ENCODE measurements at regions not wholly inside any gene's neighbourhood (a gene's known extent, or its start where the extent isn't known, plus 50 kb on each side); places are given as distances from the start of the nearest gene placed in this dataset.

- no peaks in the 10 kb centered on the region for H3K27me3 ChIP-seq
- no peak overlapping the region for H3K4me3 ChIP-seq
- H3K9me2 ChIP-seq (replicated peaks; ENCODE audit: insufficient read depth) = no peaks in the 10 kb centered on the region
- H3K4me2 ChIP-seq = no peak overlapping the region
- H3K9me3 ChIP-seq (ENCODE audit: low read depth) = no peaks in the 10 kb centered on the region
- H3K79me2 ChIP-seq = no peaks in the 10 kb centered on the region
- H2AFZ ChIP-seq = no peak overlapping the region
- no peak overlapping the region for H3K27ac ChIP-seq
- DNase-seq (ENCODE audit: low spot score) = no peak
- TF ChIP-seq EZH2phosphoT487 (IDR thresholded peaks at IDR 0.05; ENCODE audit: low read depth, severe bottlenecking, unreplicated experiment) (no peak), CTCF (IDR thresholded peaks at IDR 0.05; ENCODE audit: poor library complexity) (no peak), EZH2 (IDR thresholded peaks at IDR 0.05; ENCODE audit: borderline replicate concordance) (no peak)
- H3K36me3 ChIP-seq (replicated peaks; ENCODE audit: insufficient read depth, low read depth) = no peaks in the 10 kb centered on the region
- H4K20me1 ChIP-seq (ENCODE audit: insufficient read depth, poor library complexity, severe bottlenecking) = no peaks in the 10 kb centered on the region
- no peaks in the 10 kb centered on the region for H3K4me1 ChIP-seq (ENCODE audit: insufficient read depth)
- 100% methylated on average over 2 of the region's 2 CpGs for WGBS (ENCODE audit: low lambda C conversion rate, missing lambda C conversion rate)
These were observed 191.1 kb upstream of the B3GALT2 start for GRCh38 chr1:193377472-193377871.

GRCh38 chr1:193372553-193372952 lies 186.1 kb upstream of the B3GALT2 start:
- H3K36me3 ChIP-seq (replicated peaks; ENCODE audit: insufficient read depth, low read depth) = no peaks in the 10 kb centered on the region
- no peaks in the 10 kb centered on the region for H3K9me3 ChIP-seq (ENCODE audit: low read depth)
- 91% methylated on average over 2 of the region's 2 CpGs for WGBS (ENCODE audit: low lambda C conversion rate, missing lambda C conversion rate)
- no peaks in the 10 kb centered on the region for H3K4me1 ChIP-seq (ENCODE audit: insufficient read depth)
- H4K20me1 ChIP-seq (ENCODE audit: insufficient read depth, poor library complexity, severe bottlenecking) = no peaks in the 10 kb centered on the region
- H2AFZ ChIP-seq = no peak overlapping the region
- no peaks in the 10 kb centered on the region for H3K9me2 ChIP-seq (replicated peaks; ENCODE audit: insufficient read depth)
- DNase-seq (ENCODE audit: low spot score) = no peak
- no peak overlapping the region for H3K27ac ChIP-seq
- H3K4me3 ChIP-seq = no peak overlapping the region
- no peaks in the 10 kb centered on the region for H3K79me2 ChIP-seq
- TF ChIP-seq CTCF (IDR thresholded peaks at IDR 0.05; ENCODE audit: poor library complexity) = no peak
- no peak for TF ChIP-seq EZH2phosphoT487 (IDR thresholded peaks at IDR 0.05; ENCODE audit: low read depth, severe bottlenecking, unreplicated experiment)
- no peak for TF ChIP-seq EZH2 (IDR thresholded peaks at IDR 0.05; ENCODE audit: borderline replicate concordance)
- no peaks in the 10 kb centered on the region for H3K27me3 ChIP-seq
- no peak overlapping the region for H3K4me2 ChIP-seq

GRCh38 chr1:193368302-193368701 lies 181.9 kb upstream of the B3GALT2 start:
- TF ChIP-seq EZH2phosphoT487 (IDR thresholded peaks at IDR 0.05; ENCODE audit: low read depth, severe bottlenecking, unreplicated experiment) (no peak), CTCF (IDR thresholded peaks at IDR 0.05; ENCODE audit: poor library complexity) (no peak), EZH2 (IDR thresholded peaks at IDR 0.05; ENCODE audit: borderline replicate concordance) (no peak)
- no peaks in the 10 kb centered on the region for H3K9me2 ChIP-seq (replicated peaks; ENCODE audit: insufficient read depth)
- H3K27ac ChIP-seq = no peak overlapping the region
- no peaks in the 10 kb centered on the region for H4K20me1 ChIP-seq (ENCODE audit: insufficient read depth, poor library complexity, severe bottlenecking)
- H3K36me3 ChIP-seq (replicated peaks; ENCODE audit: insufficient read depth, low read depth) = no peaks in the 10 kb centered on the region
- H3K9me3 ChIP-seq (ENCODE audit: low read depth) = no peaks in the 10 kb centered on the region
- H3K4me3 ChIP-seq = no peak overlapping the region
- WGBS (ENCODE audit: low lambda C conversion rate, missing lambda C conversion rate) = 79% methylated on average over 5 of the region's 5 CpGs
- H2AFZ ChIP-seq = no peak overlapping the region
- H3K27me3 ChIP-seq = no peaks in the 10 kb centered on the region
- no peaks in the 10 kb centered on the region for H3K4me1 ChIP-seq (ENCODE audit: insufficient read depth)
- DNase-seq (ENCODE audit: low spot score) = no peak
- H3K79me2 ChIP-seq = no peaks in the 10 kb centered on the region
- no peak overlapping the region for H3K4me2 ChIP-seq

- 63% methylated on average over 1 of the region's 1 CpG for WGBS (ENCODE audit: low lambda C conversion rate, missing lambda C conversion rate)
- no peak overlapping the region for H3K27ac ChIP-seq
- H3K4me3 ChIP-seq = no peak overlapping the region
- no peaks in the 10 kb centered on the region for H3K36me3 ChIP-seq (replicated peaks; ENCODE audit: insufficient read depth, low read depth)
- no peaks in the 10 kb centered on the region for H3K79me2 ChIP-seq
- no peak overlapping the region for H2AFZ ChIP-seq
- no peak for TF ChIP-seq CTCF (IDR thresholded peaks at IDR 0.05; ENCODE audit: poor library complexity)
- no peak for TF ChIP-seq EZH2 (IDR thresholded peaks at IDR 0.05; ENCODE audit: borderline replicate concordance)
- no peak for TF ChIP-seq EZH2phosphoT487 (IDR thresholded peaks at IDR 0.05; ENCODE audit: low read depth, severe bottlenecking, unreplicated experiment)
- no peak overlapping the region for H3K4me2 ChIP-seq
- DNase-seq (ENCODE audit: low spot score) = no peak
- H3K9me3 ChIP-seq (ENCODE audit: low read depth) = no peaks in the 10 kb centered on the region
- H4K20me1 ChIP-seq (ENCODE audit: insufficient read depth, poor library complexity, severe bottlenecking) = no peaks in the 10 kb centered on the region
- no peaks in the 10 kb centered on the region for H3K9me2 ChIP-seq (replicated peaks; ENCODE audit: insufficient read depth)
- H3K4me1 ChIP-seq (ENCODE audit: insufficient read depth) = no peaks in the 10 kb centered on the region
- no peaks in the 10 kb centered on the region for H3K27me3 ChIP-seq
These were observed 181.4 kb upstream of the B3GALT2 start for GRCh38 chr1:193367863-193368262.
